Fibroblast of skin of left biceps (primary cell): ENCODE measurements at regions not wholly inside any gene's neighbourhood (a gene's known extent, or its start where the extent isn't known, plus 50 kb on each side); places are given as distances from the start of the nearest gene placed in this dataset.
"Not testable (repeated sequence)": the region's sequence is repeated elsewhere in the genome, so short reads cannot be mapped to it uniquely, and the experiment has no call there.

Experiments used
- DNase-seq, 2 experiments: peaks; one replicate each; pipeline ENCODE4 v3.0.0-alpha.2; 2013; ENCODE audit warnings: low read depth in 2 of 2

DNA sequence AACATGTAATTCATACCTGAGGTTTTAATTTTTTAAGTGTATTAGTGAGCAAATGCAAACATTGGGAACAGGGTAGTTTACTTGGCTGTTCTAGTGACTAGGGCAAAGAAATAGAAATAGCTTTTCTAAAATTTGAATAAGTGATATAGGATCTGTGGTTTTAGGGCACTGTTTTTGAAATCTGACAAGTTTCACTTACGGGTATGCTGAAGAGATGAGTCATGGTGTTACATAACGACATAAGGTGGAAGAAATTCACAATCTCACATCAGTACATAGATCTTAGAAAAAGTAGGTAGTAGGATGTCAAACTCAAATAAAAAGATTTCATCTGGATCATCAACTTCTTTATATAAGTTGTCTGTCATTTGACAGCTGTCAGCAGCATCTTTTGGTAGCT, 772.3 kb downstream of the MAT2B start:
- no peak for DNase-seq

GRCh38 chr5:164289526-164289925, 784.1 kb downstream of the MAT2B start:
- DNase-seq: no peak

GRCh38 chr5:164296603-164297080, 791.2 kb downstream of the MAT2B start:
- DNase-seq: no peak

DNA sequence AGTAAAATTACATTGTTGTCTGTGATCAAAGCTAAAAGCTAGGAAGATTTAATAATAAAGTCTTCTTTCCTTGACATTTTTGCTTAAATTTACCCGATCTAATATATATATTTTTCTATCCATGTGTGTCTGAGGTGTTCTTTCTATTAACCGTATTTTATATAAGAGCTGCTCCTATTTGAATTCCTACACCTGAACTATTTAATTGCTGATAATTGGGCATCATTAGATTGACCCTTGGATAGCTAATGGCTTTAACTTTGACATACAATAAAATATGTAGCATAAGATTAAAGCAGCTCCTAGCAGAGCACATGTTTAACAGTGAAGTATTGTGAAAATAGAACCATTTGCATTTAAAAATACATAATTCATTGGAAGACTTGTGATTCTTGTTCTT, 792.7 kb downstream of the MAT2B start:
- DNase-seq: no peak

DNA sequence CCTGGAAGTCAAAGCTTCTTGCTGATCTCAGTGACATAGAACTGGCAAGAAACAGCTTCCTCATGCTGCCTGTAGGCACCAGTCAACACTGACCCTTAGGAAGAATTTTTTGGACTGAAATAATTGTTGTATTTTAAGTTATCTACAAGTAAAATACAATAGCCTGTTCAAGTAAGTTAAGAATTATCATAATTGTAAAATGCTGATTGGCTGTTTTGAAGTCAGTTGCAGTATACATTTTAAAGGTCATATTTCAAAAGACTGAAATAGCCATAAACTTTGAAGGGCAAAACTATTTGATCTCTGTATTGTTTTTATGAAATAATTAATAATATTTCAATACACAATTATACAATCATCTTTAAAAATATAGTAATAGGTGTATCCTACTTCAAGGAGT, 794.9 kb downstream of the MAT2B start:
- DNase-seq: no peak

DNA sequence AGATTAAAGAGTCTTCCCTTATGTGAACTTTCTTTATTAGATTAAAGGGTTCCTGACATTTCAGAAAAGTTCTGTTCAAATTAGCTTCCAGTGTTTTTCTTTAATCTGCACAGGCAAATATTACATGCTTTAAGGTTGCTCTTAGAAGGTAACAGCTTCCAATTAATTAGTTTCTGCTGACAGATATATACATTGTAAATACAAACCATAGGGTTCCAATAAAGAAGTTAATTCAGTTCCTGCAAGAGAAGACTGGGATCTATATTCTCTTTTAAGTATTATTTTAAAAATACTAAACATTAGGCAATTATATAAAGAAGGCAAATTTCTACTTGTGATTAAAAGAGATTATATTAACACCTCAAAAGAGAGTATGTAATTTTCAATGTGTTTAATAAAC, 795.7 kb downstream of the MAT2B start:
- no peak for DNase-seq

DNA sequence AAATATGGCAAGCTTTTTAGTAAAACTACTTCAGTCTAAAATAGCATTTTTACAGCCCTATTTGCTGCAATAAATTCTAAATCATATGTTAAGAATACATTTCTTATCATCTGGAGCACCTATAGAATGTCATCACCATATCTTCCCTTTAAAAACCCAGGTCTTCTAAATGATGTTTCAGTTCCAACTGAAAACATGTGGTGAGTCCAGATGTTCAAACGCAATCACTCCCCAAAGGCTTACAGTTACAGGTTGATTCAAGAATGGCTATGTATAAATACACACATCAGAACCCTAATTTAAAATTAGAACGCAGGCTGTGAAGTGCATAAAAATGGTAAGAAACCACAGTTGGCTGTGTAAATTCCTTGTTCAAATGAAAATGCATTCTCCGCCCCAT, 796.3 kb downstream of the MAT2B start:
- no peak for DNase-seq

- DNase-seq: peak in 1 of 2 experiments; percentile 40
Observed at GRCh38 chr5:164302533-164303235, 797.3 kb downstream of the MAT2B start.

DNA sequence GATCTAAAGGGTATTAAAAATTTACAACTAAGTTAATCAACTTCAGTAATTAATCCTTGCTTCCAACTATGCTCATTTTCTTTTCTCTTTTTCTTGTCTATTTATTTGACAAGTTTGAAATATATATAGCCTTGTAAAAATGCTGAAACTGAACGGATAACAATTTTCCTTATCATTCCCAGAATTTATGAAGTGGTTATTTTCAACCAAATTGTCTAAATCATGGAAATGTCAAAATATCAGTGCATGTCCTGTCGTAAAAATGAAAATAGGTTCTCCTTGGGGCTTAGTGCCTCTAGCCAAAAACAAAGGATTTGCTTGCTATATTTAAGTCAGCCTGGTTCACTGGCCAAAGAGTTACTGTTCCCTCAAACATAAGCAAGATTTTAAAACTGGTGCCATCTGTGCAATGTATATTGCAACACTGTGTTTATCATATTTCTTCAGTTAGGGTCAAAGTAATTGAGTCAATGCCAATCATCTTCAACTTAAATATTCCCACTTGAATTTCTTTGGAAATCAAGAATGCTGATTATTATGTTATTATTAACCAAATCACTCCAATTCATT, 798.3 kb downstream of the MAT2B start:
- DNase-seq: no peak

DNA sequence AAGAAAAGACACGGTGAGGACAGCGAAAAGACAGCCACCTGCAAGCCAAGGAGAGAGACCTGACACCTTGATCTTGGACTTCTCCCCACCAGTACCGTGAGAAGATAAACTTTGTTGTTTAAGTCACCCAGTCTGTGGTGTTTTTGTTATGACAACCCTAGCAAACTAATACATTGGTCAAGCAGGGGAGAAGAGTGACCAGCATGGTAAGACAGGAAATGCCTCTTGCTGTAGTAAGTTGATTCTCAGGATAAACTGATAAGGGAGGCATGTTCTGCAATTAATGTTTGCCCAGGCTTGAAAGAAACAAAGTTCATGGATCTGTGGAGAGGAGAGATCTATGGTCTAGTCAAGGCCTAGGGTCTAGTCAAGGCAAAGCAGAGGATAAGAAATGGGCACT, 801.2 kb downstream of the MAT2B start:
- no peak for DNase-seq

- DNase-seq: no peak
Observed at GRCh38 chr5:164312801-164313200, 807.4 kb downstream of the MAT2B start.

DNA sequence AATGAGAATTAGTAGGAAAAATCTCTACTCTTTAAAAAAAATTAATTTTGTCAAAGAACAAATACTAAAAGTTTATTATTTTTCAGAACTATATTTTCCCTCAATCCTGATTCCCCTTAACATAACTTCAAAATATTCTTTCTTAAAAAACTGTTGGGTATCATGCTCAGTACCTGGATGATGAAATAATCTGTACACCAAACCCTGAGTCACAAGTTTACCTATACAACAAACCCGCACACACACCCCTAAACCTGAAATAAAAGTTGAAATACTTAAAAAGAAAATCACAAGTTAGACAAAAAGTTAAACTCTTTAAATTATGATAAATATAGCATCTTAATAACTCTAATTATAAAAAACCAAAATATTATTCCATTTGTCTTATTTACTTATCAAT, 812.3 kb downstream of the MAT2B start:
- no peak for DNase-seq

- no peak for DNase-seq
Observed at GRCh38 chr5:164319161-164319560, 813.7 kb downstream of the MAT2B start.

- DNase-seq: no peak
Observed at GRCh38 chr5:164324239-164324638, 818.8 kb downstream of the MAT2B start.

DNA sequence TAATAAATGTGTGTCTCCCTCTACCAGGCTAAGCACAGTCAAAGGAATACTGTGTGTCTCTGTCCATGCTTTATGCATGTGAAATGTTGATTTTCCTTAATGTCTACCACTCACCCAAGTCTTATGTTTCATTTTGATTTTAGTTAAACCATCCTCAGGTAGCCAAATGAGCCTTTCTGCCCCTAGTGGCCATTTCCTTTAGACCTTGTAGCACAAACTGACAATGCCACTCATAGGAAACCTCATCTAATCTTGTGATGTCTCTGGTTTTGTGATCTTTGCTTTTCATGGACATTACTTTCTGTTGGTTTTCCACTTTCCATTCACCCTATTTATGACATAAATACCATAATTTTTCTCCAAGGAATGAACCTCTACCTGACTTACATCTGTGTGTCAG, 820.8 kb downstream of the MAT2B start:
- no peak for DNase-seq

DNA sequence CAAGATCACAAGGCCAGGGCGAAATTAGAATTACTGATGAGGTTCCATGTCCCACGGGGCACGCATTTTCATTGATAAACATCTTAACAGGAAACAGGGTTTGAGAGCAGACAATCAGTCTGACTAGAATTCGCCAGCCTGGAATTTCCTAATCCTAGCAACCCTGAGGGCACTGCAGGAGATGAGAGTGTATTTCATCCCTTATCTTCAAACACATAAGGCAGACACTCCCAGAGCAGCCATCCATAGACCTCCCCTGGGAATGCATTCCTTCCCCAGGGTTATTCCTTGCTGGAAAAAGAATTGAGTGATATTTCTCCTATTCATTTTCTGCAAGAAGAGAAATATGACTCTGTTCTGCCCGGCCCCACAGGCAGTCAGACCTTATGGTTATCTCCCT, 821.7 kb downstream of the MAT2B start:
- DNase-seq: not testable (repeated sequence)

DNA sequence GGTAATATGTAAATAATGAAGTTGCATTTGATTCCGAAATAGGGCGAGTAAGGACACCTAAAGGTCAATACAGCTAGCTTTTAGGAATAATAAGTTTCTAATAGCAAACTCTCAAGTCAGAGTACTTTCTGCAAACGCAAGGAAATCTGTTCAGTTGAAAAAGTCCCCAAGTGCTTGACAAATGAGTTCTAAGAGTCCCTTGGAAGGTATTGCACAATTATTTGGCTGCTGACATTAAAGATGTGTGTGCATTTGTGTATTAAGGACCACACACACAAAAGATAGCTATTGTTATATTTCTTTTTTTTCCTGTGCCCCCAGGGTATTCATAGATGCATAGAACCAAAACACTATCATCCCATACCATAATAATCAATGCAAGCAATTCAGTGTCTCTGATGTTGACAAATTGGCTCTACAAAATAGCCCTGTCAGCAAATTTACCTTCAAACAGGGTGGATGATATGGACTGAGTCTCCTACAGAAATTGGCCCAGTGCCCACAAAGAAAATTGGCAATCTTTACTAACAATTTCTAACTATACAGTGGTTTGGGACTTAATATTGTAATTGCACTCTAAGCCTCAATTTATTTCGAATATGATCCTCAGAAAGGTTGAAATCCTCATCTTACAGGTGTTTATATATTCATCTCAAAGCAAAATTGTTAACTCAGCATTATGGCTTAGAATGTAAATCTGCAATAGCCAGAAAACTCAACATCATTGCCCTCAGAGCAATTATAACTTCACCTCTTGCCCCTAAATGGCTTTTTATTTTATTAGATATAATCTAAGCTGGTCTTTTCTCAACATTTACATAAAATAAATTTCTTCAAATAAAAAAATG, 827.2 kb downstream of the MAT2B start:
- no peak for DNase-seq

DNA sequence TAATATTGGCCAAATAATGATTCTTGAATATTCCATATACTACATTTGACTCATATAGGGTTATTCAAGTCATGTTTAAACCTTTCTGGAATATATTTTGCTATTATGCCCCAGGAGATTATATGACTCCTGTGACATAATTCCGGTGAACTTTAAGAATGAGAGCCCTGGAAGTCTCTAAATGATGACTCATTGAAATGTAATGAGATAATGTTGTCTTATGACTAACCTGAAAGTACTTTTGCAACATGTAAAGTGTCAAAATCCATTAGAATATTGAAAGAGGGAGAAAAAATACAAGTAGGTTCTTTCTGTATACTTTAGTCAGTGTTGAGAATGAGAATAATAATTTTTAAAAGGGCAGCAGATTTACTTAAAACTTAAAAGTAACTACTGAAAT, 830.4 kb downstream of the MAT2B start:
- peak in 1 of 2 experiments; percentile 36 for DNase-seq

- DNase-seq: no peak
Observed at GRCh38 chr5:164336276-164336675, 830.9 kb downstream of the MAT2B start.

- DNase-seq: peak; percentile 54 to 65
Observed at GRCh38 chr5:164336906-164337305, 831.5 kb downstream of the MAT2B start.

DNA sequence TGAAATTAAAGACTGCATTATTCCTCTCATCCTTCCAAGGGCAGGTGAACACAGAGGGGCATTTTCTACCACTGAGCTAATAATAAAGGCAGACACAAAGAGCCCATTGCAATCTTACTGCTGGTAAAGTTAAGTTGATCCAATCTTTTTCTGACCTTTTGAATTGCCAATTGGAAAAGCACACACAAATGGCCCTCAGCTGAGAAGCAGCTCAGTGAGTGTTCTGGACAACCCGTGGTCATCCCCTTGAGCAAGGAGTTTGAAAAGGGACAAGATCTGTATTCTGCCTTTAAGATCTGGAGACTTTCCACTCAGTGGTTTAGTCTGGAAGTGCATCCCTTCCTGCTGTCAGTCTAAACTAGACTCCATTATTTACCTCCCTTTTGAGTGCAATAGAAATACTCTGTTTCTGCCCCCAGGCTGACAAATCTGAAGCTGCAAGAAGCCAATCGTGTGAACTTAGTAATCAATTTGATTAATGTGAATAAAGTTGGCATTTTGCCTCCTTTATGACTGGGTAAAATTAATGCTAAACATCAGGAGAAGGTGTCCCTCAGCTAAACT, 835.7 kb downstream of the MAT2B start:
- no peak for DNase-seq

DNA sequence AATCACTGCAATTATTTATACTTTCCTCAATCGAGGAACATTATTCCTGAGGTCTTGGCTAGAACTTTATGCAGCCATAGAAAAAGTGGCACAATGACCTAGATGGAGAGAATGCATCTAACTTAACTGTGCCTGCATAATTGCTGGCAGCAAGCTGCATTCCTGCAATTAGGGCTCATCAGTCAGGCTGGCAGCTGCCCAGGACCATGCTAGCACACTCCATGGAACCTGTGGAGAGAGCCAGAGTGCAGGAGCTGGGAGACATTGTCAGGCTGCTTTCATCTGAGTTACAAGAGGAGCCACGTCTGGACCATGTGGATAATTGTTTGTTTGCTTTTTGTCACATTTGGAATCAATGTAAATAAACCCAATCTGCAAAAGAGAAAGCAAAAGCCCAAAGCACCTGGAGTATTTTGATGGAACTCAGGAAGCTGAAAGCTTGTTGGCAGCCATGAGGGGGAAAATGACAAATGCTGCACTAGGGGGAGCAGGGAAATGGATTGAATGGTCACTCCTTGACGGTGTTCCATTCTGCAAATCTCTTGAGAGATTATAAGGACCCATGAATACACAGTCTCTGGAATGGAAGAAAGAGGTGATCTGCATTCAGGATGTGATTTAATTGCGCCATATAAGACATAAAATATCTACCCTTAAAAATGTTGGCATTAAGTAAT, 839.9 kb downstream of the MAT2B start:
- DNase-seq: no peak
